NCI-H2171 treated with DMSO at 0.1 percent for 48 hours (cell line): ENCODE measurements at regions not wholly inside any gene's neighbourhood (a gene's known extent, or its start where the extent isn't known, plus 50 kb on each side); places are given as distances from the start of the nearest gene placed in this dataset.

ENCODE experiments used
- DNase-seq: peaks from one replicate; lab custom pipeline; 2025; lab: John Stamatoyannopoulos, UW

- peak; percentile 49 for DNase-seq
Observed at GRCh38 chr1:182193908-182194550, 132.5 kb upstream of the ZNF648 start.

- no peak for DNase-seq
Observed at GRCh38 chr1:182192966-182193365, 131.5 kb upstream of the ZNF648 start.

GRCh38 chr1:182192215-182192614 is 130.7 kb upstream of the ZNF648 start:
- no peak for DNase-seq

GRCh38 chr1:182191381-182192115 is 130.0 kb upstream of the ZNF648 start:
- DNase-seq = no peak

- no peak for DNase-seq
Observed at GRCh38 chr1:182189535-182190066, 128.1 kb upstream of the ZNF648 start.

GRCh38 chr1:182186757-182187146 is 125.2 kb upstream of the ZNF648 start:
- no peak for DNase-seq

- DNase-seq = peak; percentile 62
Observed at GRCh38 chr1:182185842-182186756, 124.6 kb upstream of the ZNF648 start.

- no peak for DNase-seq
Observed at GRCh38 chr1:182185136-182185535, 123.6 kb upstream of the ZNF648 start.

GRCh38 chr1:182183606-182184005 is 122.1 kb upstream of the ZNF648 start:
- DNase-seq = no peak

- no peak for DNase-seq
Observed at GRCh38 chr1:182182311-182182710, 120.8 kb upstream of the ZNF648 start.

- no peak for DNase-seq
Observed at GRCh38 chr1:182181167-182181572, 119.7 kb upstream of the ZNF648 start.

- peak; percentile 57 for DNase-seq
Observed at GRCh38 chr1:182175361-182175931, 113.9 kb upstream of the ZNF648 start.

- no peak for DNase-seq
Observed at GRCh38 chr1:182174513-182174855, 113.0 kb upstream of the ZNF648 start.

GRCh38 chr1:182173808-182174512 is 112.4 kb upstream of the ZNF648 start:
- peak; percentile 75 for DNase-seq

- DNase-seq = no peak
Observed at GRCh38 chr1:182172699-182173098, 111.2 kb upstream of the ZNF648 start.

GRCh38 chr1:182170891-182171461 is 109.5 kb upstream of the ZNF648 start:
- DNase-seq = no peak

GRCh38 chr1:182169203-182169602 is 107.7 kb upstream of the ZNF648 start:
- no peak for DNase-seq

GRCh38 chr1:182166750-182167149 is 105.2 kb upstream of the ZNF648 start:
- no peak for DNase-seq

GRCh38 chr1:182166321-182166720 is 104.8 kb upstream of the ZNF648 start:
- DNase-seq = no peak

- DNase-seq = no peak
Observed at GRCh38 chr1:182164273-182164672, 102.8 kb upstream of the ZNF648 start.

- DNase-seq = no peak
Observed at GRCh38 chr1:182163821-182164223, 102.3 kb upstream of the ZNF648 start.
